Ishikawa (cell line): ENCODE measurements at regions not wholly inside any gene's neighbourhood (a gene's known extent, or its start where the extent isn't known, plus 50 kb on each side); places are given as distances from the start of the nearest gene placed in this dataset.

Experiments used
- CREB1 ChIP-seq: IDR thresholded peaks from 2 replicates; pipeline ENCODE4 v1.6.1; 2012; ENCODE audit warnings: low read depth
- EP300 ChIP-seq: IDR thresholded peaks from 2 replicates; pipeline ENCODE4 v1.6.1; 2012; ENCODE audit warnings: borderline replicate concordance
- FOXM1 ChIP-seq: IDR thresholded peaks from 2 replicates; pipeline ENCODE4 v1.6.1; 2012; ENCODE audit warnings: low read depth, borderline replicate concordance
- RAD21 ChIP-seq: IDR thresholded peaks from 2 replicates; pipeline ENCODE4 v1.6.1; 2012; ENCODE audit warnings: low read depth
- TCF12 ChIP-seq: IDR thresholded peaks from 2 replicates; pipeline ENCODE4 v1.6.1; 2012; ENCODE audit warnings: low read depth
- TF ChIP-seq, protein P1 (sequence below): IDR thresholded peaks from 2 replicates; pipeline ENCODE4 v1.6.1; 2012

DNA sequence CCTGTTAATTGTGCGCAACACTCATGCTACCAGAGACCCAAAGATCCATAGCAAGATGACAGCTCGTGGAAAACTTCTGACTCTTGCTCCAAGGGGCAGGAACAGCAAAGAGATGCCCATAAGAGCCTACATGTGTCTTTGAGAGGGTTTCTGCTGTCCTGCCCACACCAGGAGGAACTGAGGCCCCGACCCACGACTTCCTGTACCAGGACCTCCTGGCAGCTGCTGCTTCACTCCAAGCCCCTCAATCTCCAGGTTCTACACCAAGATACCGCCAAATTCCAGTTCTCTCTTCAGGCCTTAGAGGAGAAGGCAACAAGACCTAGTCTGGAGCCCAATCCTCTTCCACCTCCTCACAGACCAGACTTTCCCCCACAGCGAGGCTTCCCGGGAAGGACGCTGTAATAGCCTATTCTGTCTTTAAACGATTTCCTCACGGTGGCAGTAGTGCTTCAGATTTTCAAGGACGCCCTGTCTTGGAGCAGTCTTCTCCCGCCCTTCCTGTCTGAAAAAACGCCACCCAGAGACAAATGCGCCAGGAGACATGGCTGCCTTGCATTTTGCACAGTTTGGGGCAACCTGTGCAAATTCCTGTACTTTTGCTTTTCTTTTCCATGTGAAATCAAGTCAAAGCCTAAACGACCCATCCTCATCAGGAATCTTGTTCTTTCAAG lies 230.2 kb upstream of the STK26 start:
- TF ChIP-seq FOXM1 (no peak), CREB1 (no peak), RAD21 (peak; percentile 82), EP300 (peak; percentile 17; the same call in 1 of the 2 replicates), TCF12 (0 out of 2 replicates have a peak, but pooled peaks have one; percentile 16)
- TF ChIP-seq, protein P1, sequence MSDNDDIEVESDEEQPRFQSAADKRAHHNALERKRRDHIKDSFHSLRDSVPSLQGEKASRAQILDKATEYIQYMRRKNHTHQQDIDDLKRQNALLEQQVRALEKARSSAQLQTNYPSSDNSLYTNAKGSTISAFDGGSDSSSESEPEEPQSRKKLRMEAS, result no peak
